SH-SY5Y (cell line): ENCODE measurements at regions not wholly inside any gene's neighbourhood (a gene's known extent, or its start where the extent isn't known, plus 50 kb on each side); places are given as distances from the start of the nearest gene placed in this dataset.

ENCODE experiments used
- GATA2 ChIP-seq: IDR thresholded peaks from 2 replicates; pipeline ENCODE4 v1.6.1; 2011; ENCODE audit warnings: mild to moderate bottlenecking, low read depth, low read length
- GATA3 ChIP-seq: IDR thresholded peaks from 2 replicates; pipeline ENCODE4 v1.6.1; 2011; ENCODE audit warnings: low read depth, mild to moderate bottlenecking, low read length, moderate library complexity

DNA sequence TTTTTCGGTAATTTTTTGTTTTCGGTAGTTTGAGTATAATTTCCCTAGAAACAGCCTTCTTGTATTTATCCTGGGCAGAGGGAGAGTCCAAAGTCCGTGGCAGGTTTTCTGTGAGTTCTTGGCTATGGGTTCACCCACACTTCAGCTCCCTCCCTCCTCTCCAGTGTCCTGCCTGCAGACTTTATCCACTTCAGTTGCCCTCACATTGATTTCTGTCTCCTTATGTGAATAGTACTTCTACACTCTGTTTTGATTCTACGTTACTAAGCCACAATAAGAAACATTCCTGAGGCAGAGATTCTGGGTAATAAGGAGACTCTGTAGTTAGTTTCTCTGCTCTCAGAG is 868.6 kb downstream of the METTL15 start:
- TF ChIP-seq GATA2 (no peak), GATA3 (no peak)

DNA sequence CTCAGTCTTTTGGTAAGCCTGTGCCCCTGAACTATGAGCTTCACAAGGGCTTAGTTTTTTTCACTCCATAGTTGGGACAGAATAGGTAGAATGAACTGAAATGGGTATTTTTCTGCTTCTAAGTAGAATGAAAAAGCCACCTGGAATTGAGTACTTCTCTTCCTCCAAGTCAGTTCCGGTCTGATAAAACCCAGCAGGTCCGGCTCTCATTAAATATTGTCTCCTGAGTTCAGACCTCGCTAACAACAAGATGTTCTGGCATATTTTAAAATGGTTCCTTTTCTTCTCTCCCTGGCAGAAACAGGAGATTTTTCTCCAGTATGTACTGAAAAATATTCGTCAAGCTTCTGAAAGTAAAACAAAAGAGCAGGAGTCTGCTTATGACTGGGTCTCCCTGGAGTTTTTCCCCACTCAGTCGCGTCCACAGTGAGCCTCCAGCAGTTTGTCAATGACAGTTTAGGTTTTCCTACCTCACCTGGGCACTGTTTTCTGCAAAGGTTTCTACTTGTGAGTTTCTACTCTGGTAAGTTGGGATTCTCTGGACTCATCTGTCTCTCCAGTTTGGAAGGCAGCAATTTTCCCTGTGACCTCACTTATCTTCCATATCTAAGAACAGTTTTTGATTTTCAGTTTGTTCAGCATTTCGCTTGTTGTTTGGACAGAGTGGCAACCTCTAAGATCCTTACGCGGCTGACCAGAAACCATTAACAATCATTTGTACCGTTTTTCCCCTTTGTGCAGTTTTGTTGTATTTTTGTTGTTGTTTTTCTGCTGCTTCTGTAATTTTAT is 868.0 kb downstream of the METTL15 start:
- no peak for TF ChIP-seq GATA3

DNA sequence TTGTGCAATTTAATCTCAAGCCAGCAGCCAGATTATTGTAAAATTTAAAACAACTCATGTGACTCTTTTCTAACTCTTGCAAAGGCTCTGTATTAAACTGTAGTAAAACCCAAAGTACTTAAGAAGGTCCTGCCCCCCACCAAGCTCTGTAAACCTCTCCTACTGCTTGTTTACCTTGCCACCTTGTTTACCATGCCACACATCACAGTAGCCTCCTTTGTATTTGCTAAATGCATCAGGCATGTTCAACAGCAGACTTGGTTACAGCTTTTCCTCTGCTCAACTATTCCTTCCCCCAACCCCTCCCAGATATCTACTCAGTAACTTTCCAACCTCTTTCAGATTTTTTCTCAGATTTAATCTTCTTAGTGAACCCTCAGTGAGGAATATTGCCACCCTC is 861.6 kb downstream of the METTL15 start:
- TF ChIP-seq GATA3 = no peak
- no peak for TF ChIP-seq GATA2

DNA sequence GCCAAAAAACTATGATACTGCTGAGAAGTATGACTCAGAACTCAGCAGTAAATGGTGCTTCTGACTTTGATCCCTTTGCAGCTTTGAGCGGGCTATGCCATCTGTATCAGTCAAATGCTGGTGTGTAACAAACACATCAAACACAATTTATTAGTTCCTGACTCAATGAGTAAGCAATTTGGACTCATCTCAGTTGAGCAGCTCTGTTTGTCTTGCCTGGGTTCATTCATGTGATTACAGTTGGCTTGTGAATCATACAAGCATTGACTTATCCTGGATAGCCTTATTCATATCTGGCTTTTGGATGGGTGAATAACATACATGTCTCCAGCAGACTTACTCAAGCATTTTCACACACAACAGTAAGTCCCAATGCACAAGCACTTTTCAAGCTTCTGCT is 858.8 kb downstream of the METTL15 start:
- TF ChIP-seq GATA3 (no peak), GATA2 (no peak)

DNA sequence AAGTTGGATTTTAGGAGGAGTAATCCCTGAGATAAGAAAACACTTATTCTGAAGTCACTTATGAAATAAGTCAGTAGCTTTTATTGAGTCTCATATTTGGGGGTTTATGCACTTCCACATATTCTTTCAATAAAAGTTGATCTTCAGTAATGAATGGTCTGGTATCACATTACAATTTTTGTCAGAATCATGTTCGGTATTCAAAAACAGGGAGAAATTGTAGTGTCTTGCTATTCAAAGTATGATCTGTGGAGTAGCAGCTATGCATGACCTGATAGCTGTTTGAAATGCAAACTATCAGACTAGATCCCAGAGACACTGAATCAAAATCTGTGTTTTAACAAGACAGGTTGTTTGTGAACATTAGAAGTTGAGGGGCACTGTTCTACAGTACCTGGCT is 857.6 kb downstream of the METTL15 start:
- TF ChIP-seq GATA3 = no peak
- no peak for TF ChIP-seq GATA2

DNA sequence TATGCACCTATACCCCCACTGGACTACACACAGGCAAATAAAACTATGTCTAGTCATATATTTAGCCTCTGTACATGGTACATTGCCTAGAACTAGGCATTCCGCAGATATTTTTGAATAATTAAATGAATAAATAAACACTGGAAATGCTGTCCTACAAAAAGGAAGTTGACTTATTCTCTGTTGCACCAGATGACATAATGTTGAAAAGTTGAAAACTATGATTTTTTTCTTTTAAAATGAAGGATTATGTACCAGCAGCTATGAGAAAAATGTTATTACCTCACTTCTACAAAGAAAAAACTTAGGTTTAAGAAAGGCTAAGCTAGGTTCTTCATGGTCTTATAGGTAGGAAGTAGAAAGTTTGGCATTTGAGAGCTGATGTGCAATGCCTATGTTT is 856.6 kb downstream of the METTL15 start:
- no peak for TF ChIP-seq GATA3
- no peak for TF ChIP-seq GATA2

DNA sequence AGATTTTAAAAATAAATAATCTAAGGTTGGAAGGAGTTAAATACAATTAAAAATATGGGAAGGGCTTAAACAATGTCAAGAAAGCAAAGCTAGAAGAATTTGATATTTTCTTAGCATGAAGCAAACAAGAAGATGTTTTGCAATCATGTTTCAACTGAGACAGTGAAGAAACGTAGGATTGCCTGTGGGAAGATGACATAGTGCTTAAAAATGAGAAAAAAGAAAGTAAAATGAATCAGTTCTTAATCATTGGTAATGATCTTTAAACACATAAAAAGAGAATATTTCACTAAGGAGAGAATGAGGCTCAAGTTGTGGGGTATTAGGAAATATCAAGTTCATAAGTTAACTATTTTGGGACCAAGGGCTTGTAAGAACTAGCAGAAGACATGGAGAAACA is 855.0 kb downstream of the METTL15 start:
- TF ChIP-seq GATA2 (no peak), GATA3 (no peak)

DNA sequence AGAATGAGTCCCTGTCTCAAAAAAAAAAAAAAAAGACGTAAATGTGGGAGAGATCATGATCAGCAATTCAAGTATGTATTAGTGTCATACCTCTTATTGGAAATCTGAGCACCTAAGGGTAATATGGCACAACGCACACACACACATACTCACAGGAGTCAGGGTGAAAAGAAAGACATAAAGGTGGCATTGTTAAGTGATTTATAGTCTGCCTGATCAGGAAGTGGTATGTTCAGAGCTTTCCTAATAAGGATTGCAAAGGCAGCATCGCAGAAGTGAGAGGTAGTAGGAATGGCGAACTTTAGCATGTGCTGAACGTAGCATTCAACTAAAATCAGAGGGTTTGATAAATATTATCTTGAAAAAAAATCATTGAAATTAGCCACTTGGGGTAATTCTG is 854.3 kb downstream of the METTL15 start:
- no peak for TF ChIP-seq GATA2
- no peak for TF ChIP-seq GATA3

DNA sequence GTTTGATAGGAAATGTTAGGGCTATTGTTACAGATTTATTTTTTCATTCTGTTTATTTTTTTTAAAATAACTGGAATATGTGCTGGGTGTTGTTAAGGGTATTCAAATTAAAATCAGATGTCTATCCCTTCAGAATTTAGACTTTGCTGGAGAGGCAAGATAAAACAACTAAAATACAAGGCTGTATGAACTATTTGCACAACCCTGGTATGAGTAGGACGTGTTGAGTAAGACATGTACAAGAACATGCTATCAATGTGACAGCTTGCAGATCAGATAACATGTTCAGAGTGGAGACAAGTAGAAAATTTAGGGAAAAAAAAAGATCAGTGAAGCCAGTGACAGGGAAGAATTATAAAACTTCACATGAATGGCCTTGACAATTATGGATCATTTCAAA is 853.5 kb downstream of the METTL15 start:
- no peak for TF ChIP-seq GATA2
- no peak for TF ChIP-seq GATA3

DNA sequence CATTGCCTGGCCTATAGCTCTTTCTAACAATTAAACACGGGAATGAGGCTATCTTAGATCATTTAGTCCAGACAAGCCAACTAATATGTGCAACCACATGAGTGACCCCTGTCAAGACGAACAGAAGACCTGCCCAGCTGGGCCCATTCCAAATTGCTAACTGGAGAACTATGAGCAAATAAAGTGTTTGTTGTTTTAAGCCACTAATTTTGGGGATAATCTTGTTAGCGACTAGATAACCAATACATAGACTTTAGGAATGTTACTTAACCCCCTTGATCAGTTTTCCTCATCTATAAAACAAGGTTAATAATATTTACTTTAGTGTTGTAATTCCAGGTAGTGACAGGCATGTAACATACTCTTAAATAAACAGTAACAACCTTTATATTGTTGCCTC is 848.3 kb downstream of the METTL15 start:
- TF ChIP-seq GATA2 (no peak), GATA3 (no peak)

DNA sequence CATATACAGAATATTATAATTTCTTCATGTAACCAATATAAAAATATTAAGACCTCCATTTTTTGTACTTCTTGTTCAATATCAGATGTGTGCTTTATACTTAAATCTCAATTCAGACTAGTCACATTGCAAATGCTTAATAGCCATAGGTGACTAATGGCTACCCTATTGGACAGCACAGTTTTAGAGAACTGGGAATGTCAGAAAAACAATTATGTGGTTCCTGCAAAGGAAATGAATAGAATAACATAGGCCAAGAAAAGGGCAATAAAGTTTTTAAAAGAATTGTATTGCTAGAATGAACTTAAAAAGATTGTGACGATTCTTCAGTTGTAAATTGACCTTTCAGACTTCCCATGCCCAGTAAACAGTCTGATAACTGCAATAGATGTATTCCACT is 843.0 kb downstream of the METTL15 start:
- TF ChIP-seq GATA3 (no peak), GATA2 (no peak)

DNA sequence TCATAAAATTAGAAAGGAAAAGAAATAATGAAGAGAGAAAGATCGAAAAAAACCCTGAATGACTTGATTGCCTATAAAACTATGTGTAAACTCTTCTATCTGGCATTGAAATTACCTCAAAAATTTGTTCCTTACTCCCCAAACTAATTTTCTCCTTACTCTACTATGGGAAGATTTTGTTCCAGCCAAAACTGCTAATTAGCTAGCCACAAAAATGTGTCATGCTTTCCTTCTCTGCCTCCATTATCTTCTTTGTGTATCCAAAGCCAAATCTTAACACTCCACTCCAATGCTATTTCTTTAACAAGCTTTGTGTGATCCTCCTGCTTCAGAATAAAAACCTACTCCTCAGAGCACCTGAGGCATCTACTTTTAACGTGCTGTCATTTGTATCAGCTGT is 831.2 kb downstream of the METTL15 start:
- TF ChIP-seq GATA3 = no peak
- no peak for TF ChIP-seq GATA2

DNA sequence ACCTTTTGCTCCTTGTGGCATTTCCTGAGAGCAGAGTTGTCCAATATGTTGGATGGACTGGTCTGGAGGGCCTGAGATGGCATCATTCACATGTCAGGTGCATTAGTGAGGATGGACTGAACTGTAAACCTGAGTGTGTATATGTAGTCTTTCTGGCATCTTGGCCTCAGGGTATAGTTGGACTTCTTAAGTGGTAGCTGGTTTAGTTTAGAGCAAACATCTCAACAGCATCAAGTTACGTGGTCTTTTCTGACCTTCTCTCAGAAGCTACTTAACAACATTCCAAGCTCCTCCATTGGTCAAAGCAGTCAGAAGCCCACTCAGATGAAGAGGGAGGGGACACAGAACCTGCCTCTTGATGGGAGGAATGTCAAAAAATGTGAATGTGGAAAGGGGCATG is 829.9 kb downstream of the METTL15 start:
- no peak for TF ChIP-seq GATA2
- no peak for TF ChIP-seq GATA3

DNA sequence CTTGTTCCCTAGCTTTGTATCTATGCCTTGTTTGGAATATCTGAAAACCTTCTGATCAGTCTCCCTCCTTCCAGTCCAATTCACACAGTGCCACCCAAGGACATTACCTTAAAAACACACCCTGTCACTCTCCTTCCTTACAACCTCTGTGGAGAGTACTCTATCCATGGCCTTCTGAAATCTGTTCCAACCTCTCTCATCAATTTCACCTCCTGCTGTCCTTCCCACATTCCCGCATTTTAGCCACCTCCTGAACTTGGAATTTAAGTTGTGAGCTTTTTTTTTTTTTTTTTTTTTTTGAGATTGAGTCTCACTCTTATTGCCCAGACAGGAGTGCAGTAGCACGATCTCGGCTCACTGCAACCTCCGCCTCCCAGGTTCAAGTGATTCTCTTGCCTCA is 824.8 kb downstream of the METTL15 start:
- TF ChIP-seq GATA3 = no peak
- no peak for TF ChIP-seq GATA2

DNA sequence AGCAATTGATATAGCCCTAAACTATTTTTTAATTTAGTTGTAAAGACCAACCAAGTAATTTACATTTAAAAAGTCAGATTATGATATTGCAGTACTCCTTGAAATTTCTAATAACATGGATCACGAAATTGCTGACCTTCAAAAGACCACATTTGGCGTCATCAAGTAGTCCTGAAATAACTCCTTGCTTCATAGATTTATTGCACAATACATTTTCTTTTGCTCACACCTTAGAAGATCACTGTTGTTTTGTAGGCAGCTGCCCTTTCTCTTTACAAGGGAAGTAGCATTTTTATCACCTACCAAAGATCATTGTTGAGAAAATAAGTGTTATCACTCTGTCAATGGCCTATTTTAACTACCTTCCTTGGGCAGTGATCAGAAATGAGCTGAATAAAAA is 815.8 kb downstream of the METTL15 start:
- TF ChIP-seq GATA2 = no peak
- TF ChIP-seq GATA3 = no peak

DNA sequence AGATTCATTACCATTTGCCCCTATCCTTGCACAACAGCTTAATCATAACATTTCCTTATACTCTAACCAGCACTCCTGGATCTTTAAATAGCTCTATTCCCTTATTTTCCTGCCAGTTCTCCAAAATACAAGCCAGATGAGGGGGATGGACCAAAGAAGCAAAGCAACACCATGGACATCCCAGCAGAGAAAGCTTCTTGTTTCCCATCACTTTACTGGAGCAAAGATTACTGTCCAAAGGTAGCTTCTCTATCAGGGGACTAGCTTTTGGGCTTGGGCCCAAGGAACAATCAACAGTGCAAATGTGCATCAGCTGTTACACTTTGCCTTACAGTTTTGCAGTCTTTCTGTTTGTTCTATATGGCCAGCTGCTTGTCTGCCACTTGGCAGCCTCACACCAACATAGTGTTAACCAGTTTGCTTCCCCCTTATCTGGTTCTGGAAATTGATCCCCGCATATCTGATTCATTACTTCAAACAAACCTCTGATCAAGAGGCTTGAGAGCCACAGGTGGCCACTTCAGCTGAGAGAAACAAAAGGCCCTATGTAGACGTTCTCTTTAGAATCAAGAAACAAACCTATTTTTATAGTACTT is 814.3 kb downstream of the METTL15 start:
- TF ChIP-seq GATA2 (no peak), GATA3 (no peak)

DNA sequence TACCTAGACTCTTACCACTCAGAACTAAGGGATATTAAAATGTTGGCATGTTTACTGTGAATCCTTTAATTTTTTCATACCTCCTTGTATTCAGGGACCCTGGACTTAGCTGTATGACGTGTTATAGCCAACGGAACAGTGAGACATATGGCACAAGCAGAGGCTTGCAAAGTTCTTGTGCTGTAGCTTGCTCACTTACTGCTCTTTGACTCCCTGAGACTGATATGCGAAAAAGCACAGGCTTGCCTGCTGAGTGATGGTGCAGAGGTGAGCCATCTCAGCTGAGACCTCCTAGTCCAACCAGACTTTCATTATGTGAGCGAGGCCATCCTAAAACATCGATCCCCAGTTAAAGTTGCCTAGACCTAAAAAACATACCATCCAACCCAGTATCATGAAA is 811.0 kb downstream of the METTL15 start:
- no peak for TF ChIP-seq GATA3
- TF ChIP-seq GATA2 = no peak
